ENCODE measurements at regions not wholly inside any gene's neighbourhood (a gene's known extent, or its start where the extent isn't known, plus 50 kb on each side); places are given as distances from the start of the nearest gene placed in this dataset.

- TF ChIP-seq CTCF (IDR thresholded peaks at IDR 0.05): no peak
- no peak for TF ChIP-seq POLR2A (IDR thresholded peaks at IDR 0.05)
- TF ChIP-seq EP300 (IDR thresholded peaks at IDR 0.05): no peak
These were observed 99.4 kb upstream of the DSEL start for GRCh38 chr18:67615876-67616275.

Data from ovary (tissue), 3 donors.